HG03097 (cell line): ENCODE measurements at regions not wholly inside any gene's neighbourhood (a gene's known extent, or its start where the extent isn't known, plus 50 kb on each side); places are given as distances from the start of the nearest gene placed in this dataset.
"Not testable (repeated sequence)": the region's sequence is repeated elsewhere in the genome, so short reads cannot be mapped to it uniquely, and the experiment has no call there.

Experiments
- ATAC-seq: cut with Tn5 transposase; IDR thresholded peaks from one replicate; pipeline ENCODE4 v1.9.1; 2021; ENCODE audit not compliant: unreplicated experiment, low FRiP score

DNA sequence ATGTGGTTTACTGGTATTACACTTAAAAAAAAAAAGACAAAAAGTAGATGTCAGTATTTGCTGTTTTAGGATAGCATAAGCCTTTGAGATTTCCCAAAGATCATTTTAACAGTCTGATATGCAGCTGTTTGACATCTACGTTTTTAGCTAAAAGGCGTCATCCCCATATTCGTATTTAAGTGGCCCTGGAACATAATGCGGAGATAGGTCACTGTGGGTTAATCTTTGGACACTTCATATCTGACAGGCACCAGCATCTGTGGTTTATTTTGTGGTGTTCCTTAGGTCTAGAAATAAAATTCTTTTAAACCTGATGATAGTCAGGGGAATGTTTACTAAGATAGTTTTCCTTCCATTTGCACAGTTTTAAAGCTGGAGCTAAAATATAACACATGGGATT, 313.7 kb downstream of the SOX4 start:
- no peak for ATAC-seq

DNA sequence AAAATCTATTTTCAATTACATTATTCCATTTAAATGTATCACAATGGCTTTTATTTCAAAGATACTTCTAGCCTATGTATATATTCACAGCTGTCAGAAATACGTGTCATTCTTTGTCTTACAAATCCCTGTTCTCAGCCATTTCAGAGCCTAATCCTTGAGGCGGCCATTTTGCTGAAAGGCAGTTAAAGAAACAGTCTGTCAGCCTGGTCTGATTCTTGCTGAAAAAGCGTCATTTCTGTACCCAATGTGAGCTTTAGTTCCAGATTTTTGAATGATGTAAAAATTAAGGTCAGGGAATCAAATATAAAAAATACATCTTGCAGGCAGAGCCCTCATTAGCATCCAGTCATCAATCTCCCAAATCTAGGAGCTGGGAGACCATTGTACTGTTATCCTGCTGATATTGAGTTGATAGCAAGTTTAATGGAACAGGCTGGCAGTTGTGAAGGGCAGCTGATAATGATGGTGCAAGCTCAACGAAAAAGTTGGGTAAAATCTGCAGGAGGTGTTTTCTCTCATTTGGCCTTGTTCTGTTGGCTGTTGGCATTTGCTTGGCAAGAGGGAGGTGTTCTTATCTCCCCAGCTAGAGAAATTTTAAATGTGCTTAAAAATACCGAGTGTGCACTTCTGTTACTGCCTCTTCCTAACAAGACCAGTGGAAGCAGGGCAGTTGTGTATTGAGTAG, 314.8 kb downstream of the SOX4 start:
- no peak for ATAC-seq

DNA sequence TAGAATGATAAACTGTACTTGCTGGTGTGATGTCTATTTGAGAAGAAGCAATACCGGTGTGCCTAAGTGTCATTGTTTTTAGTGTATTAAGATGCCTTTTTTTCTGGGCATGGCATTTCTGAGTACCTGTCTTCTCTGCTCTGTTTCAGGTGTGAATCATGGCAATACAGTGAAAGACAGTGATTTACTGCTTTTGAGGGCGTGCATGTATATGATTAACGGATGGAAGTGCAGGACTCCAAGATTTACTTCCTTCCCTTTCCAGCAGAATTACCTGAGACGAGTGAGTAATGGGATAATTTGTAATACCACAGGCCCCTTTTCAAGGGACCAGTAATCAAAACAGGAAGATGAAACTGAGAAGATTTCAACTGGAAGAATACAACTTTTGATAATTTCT, 315.8 kb downstream of the SOX4 start:
- no peak for ATAC-seq

DNA sequence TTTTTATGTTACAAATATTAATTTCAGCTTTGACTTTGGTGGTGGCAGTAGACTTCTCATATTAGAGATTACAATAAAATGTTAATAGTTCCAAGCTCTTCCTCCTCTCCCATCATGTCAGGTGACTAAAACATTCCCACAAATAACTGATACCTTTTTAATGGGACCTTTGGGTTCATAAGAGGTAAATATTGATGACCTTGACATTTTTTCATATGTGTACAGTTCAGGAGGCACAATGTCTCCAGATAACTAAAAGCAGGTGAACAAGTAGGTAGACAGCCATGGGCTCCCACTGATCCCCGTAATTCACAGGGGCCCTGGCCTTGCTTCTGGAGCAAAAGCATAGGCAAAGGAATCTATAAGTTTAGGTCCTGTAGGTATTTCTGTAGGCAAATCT, 317.7 kb downstream of the SOX4 start:
- ATAC-seq = no peak

DNA sequence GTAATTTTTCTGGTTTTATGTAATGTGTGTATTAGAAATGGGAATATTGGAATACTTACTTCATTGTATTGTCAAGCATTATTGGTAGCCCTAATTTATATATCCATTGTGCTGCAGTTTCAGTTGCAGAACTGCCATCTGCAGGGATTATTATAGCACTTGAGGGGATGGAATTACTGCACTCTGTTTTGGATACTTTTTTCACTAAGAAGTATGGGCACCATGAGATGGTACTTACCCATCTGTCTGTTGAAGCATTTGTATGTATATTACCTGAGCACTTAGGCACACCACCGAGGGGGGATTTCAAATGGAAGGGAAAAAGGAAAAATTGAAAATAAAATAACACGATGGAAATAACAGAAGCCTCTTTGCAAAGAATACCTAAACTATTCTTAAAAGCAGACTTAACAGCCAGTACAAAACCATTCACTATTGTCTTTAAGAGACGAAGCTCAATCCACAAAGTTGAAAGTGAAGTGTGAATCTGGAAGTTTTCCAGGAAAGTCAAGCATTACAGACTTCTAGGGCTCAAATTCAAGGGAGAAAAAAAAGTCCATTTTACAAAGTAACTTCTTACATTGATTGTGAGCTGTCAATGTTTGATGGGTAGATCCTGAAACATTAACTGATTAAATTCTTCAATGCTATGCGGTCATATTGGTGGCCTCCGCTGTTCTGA, 318.7 kb downstream of the SOX4 start:
- ATAC-seq = no peak

DNA sequence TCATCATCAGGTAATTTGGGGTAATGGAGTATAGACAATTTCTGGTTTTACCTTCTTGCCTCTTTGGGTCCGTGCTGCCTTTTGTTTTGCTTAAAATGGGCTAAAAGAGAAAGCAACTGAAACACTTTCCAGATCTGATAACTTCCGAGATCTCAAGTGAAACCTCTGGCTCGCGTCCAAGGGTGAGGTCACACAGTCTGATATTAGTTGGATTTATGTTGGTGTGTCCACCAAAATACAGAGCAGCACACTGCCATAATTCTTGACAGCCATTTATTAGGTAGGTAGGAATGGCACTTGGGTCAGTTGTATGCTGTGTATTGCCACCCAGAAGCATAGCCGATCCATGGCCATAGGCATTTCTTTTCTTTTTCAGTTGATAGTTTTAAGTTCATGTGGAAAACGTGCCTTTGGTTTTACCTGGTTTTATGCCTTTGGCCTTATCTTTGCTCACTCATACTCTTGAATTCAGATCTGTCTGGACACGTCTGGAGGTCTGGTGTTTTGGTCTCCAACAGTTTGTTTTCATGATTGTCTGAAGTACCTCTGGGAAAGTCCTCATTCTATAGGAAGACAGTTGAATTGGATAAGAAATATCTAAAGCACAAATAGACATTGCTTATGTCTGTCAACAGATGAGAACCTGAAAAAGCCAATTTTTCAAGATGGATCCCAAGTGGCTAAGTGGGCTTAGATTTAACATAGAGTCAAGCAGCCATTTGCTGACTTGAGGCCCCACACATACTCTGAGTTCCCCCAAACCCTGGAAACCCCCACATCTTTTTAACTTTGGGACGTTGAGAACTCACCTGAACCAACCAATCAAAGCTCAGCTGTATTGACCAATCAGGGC, 320.8 kb downstream of the SOX4 start:
- ATAC-seq = no peak

DNA sequence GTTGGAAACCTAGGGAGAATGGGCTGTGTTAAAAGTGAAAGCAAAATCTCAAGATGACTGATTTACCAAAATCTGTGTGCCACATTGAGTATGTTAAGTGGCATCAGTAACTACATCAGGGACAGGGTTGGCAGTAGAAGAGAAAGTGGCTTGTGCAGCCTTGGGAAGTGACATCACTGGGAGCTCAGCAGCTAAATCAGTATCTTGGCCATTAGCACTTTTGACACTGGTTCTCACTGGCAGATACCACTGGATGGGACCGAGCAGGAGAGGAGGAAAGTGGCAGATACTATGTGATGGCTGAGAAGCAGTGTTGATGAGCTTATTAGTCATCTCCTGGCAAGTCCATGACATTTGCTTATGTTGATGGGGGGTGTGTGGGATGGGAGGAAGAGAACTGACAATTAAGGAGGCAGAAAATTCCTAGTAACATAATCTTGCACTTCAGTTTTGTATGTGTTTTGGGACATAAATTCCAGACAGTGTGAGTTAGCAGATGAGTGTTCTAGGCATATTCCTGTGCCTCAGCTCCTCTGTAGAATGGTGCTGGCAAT, 322.2 kb downstream of the SOX4 start:
- ATAC-seq = no peak

DNA sequence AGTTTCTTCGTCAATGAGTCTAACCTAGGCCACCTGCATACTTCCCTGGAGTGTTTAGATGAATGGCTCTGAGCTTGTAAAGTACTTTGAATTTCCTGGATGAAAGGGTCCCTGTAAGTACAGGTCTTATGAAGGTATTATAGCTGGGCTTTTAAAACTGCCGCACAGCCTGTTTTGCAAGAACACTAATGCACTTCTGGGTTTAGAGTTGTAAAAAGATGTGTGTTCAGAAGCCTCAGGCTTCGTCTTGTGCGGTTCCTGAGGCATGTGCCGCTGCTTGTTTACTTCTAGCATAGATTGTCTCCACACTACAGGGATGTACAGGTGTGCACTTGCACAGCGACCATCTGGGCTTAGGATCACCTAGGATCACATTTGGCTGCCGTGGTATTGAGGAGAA, 324.5 kb downstream of the SOX4 start:
- ATAC-seq = no peak

DNA sequence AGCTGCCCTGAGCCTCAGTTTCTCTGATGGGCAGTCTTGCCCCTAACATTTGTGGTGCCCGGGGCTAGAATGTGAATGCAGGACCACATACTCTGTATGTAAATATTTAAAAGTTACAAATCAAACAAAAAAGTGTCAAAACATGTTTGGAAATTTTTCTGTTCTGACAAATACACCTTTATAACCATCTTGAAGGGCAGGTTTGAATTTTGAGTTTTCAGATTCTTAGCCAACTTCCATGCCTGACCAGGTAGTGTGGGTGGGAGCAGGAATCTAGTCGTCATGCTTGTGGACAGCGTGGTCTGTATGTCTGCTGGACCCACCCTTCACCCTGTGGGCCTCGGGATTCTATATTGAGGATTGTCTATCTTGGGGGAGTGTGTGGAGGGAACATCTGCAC, 325.1 kb downstream of the SOX4 start:
- ATAC-seq = no peak

DNA sequence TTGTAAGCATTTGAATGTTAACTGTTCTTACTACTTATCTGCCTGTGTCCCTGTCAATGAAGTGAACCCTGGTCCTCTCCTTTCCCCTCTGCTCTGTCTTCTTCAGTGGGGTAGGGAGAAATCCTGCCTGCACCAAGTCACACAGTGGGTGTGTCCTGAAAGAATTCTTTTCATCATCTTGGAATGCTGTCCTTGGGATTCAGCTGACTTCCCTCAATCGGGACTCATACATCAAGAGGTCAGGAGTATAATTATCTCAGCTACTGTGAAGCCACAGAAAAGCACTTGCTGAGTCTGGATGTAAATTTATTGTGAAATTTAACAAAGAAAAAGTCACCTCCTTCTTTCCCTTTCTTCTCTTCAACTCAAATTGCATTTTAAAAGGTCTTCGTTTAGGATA, 328.5 kb downstream of the SOX4 start:
- no peak for ATAC-seq

DNA sequence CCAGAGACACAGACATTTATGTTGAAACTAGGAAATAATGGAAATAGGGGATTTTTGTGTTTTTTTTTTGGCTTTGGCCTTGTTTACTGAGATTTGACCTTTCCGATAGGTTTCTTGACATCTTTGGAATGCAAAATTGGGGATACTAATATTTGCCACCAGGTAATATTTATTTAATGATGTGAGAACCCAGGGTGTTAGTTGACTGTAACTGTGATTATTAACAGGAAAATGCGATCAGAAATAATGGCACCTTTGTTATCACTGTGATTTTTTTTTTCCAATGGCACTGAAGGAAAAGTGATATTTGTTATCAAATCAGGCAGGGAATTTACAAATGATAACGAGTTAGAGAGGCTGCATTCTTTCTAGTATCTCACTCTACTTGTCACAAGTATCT, 330.5 kb downstream of the SOX4 start:
- no peak for ATAC-seq

DNA sequence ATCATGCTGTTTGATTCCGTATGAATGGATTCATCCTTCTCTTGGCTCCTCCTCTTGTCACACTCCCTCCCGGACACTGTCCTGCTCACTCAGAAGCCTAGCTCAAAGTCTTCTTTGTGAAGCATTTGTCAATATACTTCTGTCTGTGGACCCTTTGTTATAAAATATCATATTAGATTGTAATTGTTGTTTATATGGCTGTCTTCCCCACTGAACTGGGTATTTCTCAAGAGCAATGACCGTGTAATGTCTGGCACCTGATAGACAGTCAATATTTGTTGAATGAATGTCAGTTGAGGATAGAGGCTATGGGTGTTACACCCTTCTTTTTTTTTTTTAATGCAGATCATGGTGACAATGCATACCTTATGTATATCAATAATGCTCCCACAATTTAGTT, 335.3 kb downstream of the SOX4 start:
- no peak for ATAC-seq

DNA sequence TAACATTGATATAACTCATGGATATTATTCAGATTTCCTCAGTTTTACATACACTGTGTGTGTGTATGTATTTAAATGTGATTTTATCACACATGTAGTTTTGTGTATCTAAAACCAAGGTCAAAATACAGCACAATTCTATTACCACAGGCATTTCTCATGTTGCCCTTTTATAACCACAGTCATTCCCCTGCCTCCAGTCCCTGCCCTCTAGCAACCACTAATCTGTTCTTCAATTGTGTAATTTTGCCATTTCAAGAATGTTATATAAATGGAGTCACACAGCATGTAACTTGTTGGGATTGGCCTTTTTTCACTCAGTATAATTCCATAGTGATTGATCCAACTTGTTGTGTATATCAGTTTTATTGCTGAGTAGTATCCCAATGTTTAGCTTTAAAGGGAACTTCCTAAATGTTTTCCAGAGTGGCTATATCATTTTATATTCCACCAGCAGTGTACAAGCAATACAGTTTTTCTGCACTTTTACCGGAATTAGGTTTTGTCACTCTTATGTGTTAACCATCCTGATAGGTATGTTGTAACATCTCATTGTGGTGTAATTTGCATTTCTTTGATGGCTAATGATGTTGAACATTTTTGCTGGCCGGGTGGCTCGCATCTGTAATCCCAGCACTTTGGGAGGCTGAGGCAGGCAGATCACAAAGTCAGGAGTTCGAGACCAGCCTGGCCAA, 338.2 kb downstream of the SOX4 start:
- ATAC-seq = no peak

DNA sequence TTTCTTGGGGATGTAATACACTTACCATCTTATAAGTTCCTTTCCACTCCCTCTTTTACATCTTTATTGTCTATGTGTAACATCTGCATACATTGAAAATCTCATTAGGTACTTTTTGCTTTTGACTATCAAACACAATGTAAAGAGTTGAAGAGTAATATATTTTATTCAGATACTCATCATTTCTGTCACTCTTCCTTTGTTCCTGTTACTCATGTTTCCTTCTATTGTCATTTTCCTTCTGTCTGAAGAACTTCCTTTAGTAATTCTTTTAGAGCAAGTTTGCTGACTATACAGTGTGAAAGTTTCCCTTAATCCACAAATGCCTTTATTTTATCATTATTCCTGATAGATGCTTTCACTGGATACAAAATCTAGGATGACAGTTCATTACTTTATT, 339.8 kb downstream of the SOX4 start:
- ATAC-seq = no peak

DNA sequence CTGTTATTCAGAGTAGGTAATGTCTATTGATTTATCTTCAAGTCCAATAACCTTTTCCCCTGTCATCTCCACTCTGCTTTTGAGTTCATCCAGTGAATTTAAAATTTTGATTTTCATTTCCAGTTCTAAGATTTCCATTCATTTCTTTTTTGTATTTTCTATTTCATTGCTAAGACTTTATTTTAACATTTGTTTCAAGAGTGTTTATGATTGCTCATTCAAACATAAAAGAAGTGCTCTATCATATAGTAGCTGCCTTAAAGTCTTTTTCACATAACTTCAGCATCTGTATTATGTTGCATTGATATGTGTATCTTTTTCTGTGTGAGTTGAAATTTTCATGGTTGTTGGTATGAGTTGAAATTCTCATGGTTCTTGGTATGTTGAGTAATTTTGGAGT, 341.6 kb downstream of the SOX4 start:
- no peak for ATAC-seq

DNA sequence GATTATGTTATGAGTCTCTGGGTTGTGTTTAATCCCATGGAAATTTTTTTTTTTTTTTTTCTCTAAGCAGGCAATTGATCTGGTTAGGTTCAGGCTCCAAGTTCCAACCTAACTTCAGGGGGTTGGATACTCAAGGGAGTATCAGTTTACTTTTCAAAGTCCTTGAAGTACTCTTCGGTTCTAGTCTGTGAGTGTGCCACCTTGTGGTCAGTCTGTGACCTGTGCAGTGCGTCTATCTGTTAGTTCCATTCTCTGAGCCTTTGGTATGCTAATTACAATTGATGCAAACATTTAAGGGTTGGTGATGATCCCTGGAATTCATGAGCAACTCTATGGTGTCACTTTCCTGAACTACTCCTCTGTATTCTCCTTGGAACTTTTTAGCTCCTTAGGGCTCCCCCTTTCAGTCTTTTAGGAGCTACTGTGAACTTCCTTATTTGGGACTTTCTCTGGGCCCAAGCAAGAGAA, 342.0 kb downstream of the SOX4 start:
- ATAC-seq = no peak

DNA sequence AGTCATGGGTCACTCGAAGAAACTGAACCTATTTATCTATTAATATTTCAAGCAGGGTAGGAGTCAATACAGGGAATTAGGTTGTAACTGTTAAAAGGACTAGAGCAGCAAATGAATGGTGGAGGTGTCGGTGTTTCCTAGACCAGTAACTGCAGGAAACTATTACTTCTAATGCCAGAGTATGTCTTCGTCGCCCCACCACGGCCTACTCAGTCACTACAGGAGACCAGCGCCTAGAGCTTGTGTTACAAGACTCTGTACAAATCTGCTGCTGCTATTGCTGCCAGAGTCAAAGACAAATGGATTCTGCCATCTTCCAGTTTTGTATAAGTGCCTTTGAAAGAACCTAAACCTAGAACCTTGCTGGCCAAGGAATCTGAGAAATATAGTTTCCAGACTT, 343.9 kb downstream of the SOX4 start:
- ATAC-seq = no peak

DNA sequence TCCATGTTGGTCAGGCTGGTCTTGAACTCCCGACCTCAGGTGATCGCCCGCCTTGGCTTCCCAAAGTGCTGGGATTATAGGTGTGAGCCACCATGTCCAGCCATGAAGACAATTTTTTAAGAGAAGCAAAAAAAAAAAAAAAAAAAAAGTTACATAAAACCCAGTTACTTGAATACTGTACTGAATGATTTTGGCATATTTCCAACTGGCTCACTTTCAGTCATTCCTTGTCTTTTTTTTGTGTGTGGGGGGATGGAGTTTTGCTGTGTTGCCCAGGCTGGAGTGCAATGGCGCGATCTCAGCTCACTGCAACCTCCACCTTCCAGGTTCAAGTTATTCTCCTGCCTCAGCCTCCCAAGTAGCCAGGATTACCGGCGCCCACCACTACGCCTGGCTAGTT, 345.5 kb downstream of the SOX4 start:
- not testable (repeated sequence) for ATAC-seq

DNA sequence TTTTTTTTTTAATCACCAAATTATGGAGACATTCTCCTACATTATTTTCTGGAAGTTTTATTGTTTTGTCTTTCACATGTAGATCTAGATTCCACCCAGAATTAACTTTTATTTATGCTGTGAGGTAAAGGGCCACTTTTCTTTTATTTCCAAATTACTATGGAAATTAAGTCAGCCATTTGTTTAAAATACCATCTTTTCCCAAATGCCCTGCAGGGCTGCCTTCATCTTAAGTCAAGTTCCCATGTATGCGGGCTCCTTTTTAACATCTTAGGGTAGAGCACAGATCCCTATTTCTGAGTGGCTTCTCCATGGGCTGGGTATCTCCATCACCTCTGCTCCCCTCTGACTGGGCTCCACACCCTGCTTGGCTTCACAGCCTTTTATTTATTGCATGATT, 348.4 kb downstream of the SOX4 start:
- no peak for ATAC-seq

DNA sequence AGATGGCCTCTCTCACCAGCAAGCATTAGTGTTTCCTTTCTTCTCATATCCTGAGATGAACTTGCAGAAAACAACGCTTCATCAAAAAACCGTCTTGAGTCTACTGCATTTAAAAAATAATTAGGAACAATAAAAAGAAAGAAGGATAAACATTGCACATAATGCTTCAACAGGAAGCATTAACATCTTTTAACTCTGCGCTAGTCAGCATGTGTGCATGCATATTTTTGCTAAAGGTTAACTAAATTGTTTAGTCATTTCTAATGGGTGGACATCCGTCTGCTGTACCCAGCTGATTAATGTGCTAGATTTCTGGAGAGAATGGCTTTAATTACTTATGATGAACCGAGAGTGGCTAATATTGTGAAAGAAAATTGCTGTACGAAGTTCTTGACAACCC, 349.3 kb downstream of the SOX4 start:
- no peak for ATAC-seq

DNA sequence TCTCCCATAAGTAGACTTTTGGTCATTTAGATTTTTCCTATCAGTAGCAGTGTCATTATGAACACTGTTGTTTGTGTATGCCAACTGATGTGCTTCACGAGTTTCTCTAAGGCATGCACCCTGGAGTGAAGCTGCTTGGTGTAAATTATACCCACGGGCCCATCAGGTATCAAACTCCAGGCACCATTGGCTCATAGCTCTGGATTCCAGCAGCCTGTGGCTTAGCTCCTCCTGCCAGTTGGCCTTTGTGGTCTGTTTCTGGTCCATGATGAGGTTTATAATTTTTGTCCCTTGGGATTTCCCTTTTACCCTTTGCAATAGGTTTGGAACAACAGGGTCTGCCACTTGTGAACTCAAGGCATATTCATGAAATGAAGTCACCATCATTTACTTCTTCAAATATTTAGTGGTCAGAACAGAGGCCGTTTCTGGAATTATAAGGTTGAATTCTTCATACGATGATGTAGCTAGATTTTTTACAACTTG, 350.5 kb downstream of the PRL start:
- no peak for ATAC-seq
